ENCODE measurements at regions not wholly inside any gene's neighbourhood (a gene's known extent, or its start where the extent isn't known, plus 50 kb on each side); places are given as distances from the start of the nearest gene placed in this dataset.
"Not testable (repeated sequence)": the region's sequence is repeated elsewhere in the genome, so short reads cannot be mapped to it uniquely, and the experiment has no call there.

DNA sequence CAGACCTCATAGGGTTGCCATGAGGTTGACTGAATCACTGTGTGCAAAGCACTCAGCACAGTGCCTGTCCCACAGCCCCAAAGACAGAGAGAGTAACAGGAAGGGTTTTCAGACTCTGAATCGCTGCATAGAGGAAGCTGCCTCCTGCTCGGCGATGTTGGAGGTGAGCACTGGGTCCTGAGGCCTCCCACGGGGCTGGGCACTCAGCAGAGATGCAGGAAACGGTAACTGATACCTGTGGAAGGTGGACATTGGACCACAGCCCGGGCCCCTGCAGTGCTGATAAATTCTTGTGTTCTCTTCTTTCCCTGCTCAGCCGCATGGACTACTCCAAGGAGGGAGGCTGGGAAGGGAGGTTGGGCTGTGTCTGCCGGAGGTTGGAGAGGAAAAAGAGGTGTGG, 389.7 kb downstream of the PTPRU start:
- no peak for DNase-seq (ENCODE audit: low spot score)

GRCh38 chr1:29625084-29625420, 388.7 kb downstream of the PTPRU start:
- DNase-seq (ENCODE audit: low spot score) = no peak

GRCh38 chr1:29624320-29625083, 388.2 kb downstream of the PTPRU start:
- no peak for DNase-seq (ENCODE audit: low spot score)

DNA sequence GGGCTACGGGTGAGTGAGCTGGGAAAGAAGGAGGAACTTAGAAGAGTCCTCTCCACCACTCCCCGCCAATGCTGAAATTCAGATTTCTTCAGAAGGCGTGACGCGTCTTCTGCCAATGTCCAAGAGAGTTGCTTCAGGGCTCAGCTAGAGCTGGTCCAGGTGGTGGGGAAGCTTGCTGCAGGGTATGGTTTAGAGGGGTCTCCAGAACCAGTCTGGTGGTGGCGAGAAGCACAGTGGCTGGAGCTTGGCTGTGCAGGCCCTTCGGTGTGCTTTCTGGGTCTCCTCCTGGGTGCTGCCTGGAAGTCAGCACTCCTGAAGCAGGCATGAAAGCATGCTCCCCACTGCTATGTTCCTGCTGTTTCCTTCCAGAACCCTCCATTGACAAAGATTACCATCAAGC, 387.2 kb downstream of the PTPRU start:
- no peak for DNase-seq (ENCODE audit: low spot score)

- DNase-seq (ENCODE audit: low spot score) = no peak
These were observed 385.6 kb downstream of the PTPRU start for GRCh38 chr1:29621826-29622435.

GRCh38 chr1:29620631-29621030, 384.3 kb downstream of the PTPRU start:
- DNase-seq (ENCODE audit: low spot score) = no peak

DNA sequence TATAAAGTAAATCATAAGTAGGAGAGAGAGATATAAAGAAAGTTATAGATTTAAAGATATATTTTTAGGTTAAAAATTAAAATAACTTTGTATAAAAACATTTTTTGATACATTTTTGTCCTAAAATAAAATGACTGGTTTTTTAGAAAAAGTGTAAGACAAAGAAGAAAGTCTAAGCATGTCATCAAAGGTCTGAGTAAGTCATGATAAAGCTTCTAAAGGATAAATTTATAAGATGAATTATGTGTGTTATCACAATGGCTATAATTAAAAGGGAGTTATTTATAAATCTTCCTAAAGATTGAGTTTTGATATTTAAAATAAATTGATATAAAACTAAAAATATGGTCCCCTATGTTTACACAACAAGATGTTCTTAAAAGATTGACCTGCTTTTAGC, 370.9 kb downstream of the PTPRU start:
- no peak for DNase-seq (ENCODE audit: low spot score)

GRCh38 chr1:29604796-29605195, 368.5 kb downstream of the PTPRU start:
- DNase-seq (ENCODE audit: low spot score) = not testable (repeated sequence)

GRCh38 chr1:29603622-29604021, 367.3 kb downstream of the PTPRU start:
- DNase-seq (ENCODE audit: low spot score) = no peak

GRCh38 chr1:29602203-29602602, 365.9 kb downstream of the PTPRU start:
- no peak for DNase-seq (ENCODE audit: low spot score)

DNA sequence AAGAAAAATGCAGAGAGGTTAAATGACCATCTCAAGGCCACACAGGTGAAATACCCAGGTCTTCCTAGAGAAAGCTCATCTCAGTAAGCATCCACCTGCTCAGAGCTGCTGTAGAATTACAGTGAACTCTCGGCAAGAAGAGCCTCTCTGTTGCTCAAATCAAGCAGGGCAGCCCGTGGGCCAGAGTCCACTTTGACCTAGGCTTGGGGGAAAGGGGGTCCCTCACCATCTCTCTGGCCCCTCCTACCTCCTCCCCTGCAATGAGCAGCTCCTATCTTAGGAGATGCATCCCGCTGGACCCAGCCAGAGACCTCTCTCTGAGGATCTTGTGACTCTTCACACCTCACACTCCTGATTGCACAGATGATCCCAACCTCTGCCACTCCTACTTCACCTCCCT, 364.7 kb downstream of the PTPRU start:
- DNase-seq (ENCODE audit: low spot score) = no peak

GRCh38 chr1:29599826-29600225, 363.5 kb downstream of the PTPRU start:
- DNase-seq (ENCODE audit: low spot score) = no peak

- no peak for DNase-seq (ENCODE audit: low spot score)
These were observed 362.7 kb downstream of the PTPRU start for GRCh38 chr1:29599071-29599470.

DNA sequence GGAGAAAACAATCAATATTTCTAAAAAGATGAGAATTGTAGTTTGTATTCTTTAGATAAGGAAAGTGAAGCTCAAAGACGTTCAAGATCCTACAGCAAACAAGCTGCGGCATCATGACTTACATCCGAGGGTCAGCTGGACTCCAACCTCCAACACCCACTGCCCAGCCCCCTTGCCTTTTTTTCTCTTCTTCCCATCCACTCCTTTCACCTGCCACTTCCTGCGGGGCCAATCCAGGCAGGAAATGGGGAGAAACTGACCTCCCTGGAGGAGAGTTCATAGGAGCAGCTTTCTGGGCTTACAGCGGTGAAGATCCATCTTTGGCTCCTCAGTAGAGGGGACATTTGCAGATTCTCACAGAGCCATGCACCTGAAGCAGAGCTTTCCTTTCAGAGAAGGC, 361.5 kb downstream of the PTPRU start:
- no peak for DNase-seq (ENCODE audit: low spot score)

GRCh38 chr1:29593601-29594382, 357.5 kb downstream of the PTPRU start:
- no peak for DNase-seq (ENCODE audit: low spot score)

DNA sequence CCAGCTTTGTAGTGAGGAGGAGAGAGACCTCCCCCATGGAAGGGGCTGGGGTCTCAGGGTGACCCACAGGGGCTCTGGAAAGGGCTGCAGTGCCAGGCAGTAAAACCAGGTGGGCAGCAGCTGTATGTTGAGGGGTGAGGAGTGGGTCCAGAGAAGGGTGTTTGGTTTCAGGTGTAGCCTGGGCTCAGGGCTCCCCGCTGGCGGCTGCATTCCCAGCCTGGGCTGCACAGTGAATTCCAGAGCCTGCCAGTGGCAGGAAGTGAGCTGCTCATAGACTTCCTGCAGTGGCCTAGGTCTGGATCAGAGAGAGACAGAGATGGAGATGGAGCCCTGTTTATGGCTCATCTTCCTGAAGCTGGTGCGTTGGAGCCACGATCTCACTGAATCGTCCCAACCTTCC, 356.4 kb downstream of the PTPRU start:
- no peak for DNase-seq (ENCODE audit: low spot score)

DNA sequence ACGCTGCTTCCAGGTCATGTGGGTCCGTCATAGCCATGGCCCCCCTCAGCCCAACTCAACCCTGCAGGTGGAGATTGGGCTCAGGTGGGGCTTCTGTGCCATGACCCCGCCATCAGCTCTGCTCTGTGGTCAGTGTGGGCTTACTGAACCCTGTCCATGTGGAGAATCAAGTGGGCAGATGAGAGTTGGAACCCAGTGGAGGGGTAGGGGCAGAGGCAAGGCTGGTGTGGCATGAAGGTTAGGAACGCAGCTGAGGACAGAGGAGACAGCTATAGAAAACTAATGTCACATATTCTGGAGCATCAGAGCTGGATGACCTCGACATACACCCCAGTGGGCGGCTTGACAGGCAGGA, 355.9 kb downstream of the PTPRU start:
- no peak for DNase-seq (ENCODE audit: low spot score)

DNA sequence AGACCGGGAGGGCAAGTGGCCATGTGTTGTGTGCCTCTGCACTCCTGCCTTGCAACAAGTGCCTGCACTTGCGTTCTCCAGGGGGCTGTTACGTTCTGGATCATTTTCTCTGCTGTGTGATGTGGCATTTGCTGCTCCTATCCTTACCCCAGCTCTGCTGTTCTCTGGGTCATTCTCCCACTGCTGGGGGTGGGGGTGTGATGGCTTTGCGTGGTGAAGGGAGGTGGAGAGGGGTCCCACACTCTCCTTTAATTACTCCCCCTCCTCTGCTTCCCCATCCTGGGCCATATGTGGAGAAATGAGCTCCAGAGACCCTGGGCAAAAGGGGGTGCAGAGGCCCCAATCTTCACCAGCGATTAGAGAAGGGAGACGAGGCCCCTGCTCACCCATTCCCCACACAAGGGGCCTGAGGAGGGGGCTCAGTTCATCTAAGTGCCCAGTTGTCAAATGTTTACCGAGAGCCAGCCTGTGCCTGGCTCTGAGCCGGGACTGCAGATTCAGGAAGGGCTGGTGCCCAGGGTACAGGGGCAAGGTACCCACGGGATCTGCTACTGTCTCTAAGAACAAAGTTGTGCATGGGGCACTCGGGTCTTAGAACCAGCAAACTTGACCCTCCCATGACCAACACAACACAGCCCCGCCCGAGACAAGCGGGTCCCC, 355.4 kb downstream of the PTPRU start:
- DNase-seq (ENCODE audit: low spot score) = no peak

DNA sequence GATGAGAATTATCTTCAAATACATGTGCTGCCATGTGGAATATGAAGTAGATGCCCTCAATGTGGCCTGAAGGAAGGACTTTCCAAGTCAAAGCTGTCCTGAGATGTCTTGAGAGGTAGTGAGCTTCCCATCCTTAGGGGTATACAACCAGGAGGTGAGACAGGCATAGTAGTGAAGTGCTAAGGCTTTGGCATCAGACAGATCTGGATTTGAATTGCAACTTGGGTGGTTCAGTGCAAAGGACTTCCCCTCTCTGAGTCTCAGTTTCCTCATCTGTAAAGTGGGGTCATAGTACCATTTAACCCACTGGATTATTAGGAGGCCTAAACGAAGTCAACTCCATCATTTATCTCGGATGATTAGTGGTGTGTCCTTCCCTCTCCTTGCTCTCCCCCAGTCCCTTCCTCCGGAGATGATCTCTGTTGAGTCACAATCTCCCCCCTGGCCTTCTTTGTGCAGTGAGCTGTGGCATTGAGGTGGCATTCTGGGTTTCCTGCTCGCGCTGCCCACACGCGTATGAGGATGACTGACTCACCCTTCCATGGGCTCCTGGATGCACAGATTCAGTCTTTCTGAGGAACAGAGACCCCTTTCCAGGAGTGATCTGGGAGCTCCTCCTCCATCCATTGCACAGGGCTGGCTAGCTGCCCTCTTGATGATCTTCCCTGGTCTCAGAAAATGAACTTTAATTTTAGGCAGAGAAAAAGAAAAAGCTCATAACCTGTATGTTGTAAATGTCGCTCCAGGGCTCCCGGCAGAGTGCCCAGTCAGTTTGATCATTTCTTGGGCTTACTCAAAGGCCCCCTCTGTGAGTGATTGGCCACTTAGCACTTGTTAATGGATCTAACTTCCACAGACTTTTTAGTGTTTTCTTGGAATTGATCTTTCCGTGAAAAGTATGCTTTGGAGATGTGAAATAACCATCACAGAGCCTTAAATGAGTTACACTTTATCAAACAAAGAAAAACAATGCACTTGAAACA, 354.6 kb downstream of the PTPRU start:
- DNase-seq (ENCODE audit: low spot score) = no peak

- not testable (repeated sequence) for DNase-seq (ENCODE audit: low spot score)
These were observed 353.4 kb downstream of the PTPRU start for GRCh38 chr1:29589716-29590115.

DNA sequence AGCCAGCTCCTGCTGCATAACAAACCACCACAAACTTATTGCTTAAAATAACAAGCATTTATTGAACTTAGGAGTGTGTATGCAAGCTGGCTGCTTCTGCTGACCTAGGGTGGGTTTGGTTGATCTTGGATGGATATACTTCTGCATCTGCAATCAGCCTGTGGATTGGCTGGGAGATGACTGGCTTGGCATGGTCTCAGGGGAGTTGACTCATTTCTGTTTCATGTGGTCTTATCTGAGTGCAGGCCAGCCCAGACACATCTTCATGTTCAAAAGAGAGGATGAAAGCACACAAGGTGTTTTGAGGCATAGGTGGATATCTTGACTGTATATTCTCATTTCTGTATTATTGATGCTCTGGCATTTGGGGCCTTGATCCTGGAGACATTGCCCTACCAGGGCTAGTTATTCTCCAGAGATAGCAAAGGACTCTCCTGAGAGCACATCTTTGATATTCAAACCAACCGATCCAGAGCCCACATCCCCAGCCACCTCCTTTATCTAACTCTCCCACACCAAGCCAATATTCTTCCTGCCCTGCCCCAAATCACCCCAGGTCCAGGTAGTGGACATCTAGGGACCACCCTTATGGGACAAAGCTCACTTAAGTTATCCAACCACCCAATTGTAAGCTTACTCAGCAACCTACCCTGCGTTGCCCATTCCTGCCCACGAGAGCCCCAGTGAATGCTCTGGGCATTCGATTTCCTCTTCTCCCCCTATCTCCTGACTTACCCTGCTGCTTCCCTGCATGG, 350.8 kb downstream of the PTPRU start:
- no peak for DNase-seq (ENCODE audit: low spot score)
